Stimulated activated CD4-positive, alpha-beta T cell treated with anti-CD3 and anti-CD28 coated beads, Interleukin-1b, Interleukin-23, amount 100 ng/mL, for 24 hours (primary cell): ENCODE measurements at regions not wholly inside any gene's neighbourhood (a gene's known extent, or its start where the extent isn't known, plus 50 kb on each side); places are given as distances from the start of the nearest gene placed in this dataset.

Experiments used
- DNase-seq, 4 experiments: peaks; one replicate each; pipeline ENCODE4 v3.0.0-alpha.2; 2020; ENCODE audit warnings: low read depth in 4 of 4, low spot score in 1 of 4

DNA sequence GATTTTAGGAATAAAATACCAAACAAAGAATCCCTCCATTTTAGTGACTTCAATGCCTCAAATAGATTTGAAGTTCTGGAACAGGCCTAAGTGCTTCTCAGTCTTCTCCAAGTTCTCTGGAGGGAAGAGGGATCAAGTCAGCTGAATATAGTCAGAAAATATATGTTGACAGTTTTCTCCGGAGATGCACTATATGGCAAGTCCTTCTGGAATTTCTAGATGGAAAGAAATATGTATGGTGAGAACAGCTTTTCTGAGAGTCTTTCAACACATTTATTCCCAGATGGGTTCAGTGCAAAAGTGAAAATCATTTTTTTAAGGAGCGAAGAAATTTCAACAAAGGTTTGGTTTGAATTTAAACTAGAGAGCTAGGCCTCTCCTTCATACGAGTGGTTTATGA lies 317.4 kb upstream of the SLC30A5 start:
- DNase-seq: no peak

DNA sequence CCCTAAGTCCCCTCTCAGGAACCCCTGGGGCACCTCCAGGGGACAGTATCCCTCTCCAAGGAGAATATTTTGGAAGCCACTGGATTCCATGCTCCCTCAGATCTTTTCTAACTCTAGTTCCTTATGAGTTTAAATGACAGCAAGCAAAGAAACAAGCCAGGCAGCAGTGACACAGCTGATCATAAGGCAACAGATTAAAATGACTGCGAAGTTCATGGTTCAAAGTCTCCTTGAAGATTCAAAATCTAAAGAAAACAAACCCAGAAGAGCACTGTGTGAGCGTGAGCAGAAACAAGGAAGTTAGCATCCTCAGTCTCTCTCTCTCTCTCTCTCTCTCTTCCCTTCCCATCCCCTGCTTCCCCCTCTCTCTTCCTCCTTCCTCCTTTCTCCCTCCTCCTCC lies 316.7 kb upstream of the SLC30A5 start:
- DNase-seq: no peak

DNA sequence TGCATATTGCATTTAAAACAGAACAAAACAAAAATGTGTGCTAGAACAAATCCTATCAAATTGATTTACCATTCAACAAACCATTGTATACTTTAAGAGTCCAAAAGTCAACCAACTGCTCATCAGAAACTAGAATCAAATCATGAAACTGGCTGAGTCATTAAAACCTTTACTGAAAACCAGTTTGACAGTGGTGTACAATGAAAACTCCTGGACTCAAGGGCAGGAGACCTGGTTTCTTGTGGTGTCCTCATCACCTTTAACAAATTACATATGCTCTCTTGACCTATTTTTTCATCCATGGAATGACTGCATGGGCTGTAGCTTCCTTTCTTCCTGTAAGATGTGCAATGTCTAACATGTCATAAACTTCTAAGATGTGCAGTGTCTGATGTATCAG lies 315.3 kb upstream of the SLC30A5 start:
- no peak for DNase-seq

DNA sequence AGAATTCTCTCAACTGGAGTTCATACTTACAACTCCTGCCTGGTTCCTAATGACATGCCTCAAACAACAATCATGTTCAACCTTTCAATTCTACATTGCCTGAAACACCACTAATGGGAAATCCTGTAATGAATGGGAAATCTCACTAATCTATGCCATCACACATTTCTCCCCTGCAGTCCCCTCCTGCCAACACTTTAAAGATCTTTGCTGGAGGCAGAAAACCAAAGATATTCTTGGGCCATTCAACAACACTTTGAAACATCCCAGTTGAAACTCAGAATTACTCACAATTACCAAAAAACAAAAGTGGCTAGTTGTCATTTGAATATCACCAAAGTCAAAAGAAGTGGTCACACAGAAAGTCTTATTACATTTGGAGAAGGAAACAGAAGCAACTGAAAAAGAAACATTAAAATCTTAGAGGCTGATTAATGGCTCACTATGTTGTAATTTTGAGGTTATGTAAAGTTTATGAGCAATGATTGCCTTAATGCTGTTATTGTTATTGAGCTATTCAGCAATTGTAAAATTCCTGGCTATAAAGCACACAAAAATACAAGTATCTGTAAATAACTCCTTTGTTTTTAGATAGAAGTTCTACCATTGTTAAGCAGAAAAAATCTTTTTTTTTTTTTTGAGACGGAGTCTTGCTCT lies 313.4 kb upstream of the SLC30A5 start:
- DNase-seq: no peak

DNA sequence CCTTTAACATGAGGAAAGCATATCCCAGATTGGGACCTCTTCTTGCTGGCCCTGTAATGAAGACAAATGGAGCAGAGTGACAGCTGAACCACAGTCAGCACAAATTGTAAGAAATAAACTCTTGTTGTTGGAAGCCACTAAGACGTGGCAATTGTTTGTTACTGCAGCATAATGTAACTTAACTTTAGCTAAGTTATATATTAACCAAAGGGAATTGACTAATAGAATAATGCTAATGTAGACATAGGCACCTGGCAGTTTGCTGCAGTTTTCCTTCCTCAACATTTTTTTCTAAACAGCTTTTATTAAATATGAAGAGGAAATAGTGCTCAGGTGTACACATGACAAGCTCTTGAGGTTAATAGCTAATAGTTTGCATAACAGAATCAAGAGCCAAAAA lies 300.7 kb upstream of the SLC30A5 start:
- DNase-seq: no peak

DNA sequence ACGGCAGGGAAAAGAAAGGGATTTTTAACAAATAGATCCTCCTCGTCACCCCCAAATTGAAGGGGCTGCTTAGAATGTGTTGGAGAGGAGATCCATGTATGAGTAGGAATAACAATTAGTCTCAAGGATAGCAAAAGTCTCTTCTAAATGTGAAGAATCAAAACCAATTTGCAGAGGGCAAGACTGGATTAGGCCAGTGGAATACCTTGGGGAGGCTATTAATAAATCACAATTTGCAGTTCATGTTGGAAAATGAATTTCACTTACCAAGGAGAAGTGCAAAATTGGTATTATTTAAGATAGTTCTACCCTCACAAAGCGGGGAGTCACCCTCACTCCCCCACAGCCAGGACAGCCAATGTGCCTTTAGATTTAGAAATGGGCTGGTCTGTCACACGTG lies 299.8 kb upstream of the SLC30A5 start:
- DNase-seq: no peak

DNA sequence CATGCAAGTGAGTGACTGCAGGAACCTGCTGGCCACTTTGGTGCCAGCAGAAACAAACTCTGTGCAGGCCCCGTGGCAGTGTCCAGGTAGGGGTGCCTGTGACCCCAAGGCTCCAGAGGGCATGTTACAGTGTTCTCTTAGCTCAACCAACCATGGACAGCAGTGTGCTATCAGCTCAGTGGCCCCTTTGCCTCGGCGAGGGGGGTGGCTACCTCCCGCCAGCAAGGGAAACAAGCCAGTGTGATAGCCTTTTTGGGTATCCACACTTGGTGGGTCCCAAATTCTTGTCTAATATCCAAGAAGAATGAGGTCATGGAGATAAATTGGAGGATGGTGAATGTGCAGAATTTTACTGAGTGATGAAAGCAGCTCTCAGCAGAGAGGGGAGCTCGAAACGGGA lies 298.6 kb upstream of the SLC30A5 start:
- no peak for DNase-seq

DNA sequence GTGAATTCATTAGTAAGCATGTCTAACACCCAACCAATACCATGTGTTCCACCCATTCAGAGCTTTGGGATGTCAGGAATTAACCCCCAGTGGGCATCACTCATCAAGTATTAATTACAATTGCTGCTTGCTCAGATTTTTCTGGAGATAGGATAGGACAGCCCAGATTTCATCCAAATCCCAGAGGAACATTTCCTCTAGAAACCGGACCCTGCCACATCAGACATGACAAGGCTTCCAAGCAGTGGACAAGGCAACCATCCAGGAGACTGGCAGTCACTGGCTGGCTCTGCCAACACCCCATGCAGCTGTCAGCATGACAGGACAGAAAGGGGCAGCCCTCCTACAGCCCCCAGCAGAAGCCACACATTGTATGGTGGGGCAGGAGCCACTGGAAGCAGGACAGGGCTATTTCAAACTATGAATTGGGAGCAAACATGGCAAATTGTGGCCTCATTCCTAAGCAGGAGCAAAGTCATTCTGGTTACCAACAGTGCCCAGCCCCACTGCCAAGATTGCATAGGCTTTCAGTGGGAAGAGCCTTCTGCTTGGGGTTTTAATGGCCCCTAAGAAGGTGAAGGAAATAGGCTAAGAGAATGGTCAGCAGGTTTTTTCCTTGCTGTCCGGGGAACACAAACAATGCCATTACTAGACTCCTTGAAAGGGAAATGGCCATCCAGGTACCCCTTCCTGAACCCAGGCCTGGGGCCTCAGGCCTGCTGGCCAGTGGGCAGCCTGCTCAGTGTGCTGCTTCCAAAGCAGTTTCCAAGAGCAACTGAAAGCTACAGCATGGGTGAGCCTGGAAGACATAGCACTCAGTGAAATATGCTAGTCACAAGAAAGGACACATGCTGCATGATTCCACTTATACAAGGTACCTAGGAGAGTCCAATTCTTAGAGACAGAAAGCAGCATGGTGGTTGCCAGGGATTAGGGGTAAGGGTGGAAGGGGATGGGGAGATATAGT lies 294.7 kb upstream of the SLC30A5 start:
- no peak for DNase-seq

DNA sequence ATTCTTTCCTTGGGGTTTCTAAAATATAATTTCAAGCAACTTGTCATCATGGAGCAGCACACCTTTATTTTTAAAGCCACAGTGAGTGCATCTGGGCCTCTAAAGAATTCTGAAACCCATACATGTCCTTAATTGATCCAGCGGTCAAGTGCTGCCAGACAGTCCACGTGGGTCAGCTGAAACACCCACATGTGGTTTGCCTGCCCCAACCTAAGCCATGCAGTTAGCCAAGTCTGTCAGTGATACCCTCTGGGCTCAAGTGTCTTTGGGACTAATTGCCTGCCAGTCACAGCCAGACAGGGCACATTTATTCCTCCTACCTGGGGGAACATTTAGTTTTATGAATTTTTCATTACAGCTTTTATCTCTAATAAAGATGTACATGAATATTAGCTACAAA lies 291.4 kb upstream of the SLC30A5 start:
- DNase-seq: no peak

DNA sequence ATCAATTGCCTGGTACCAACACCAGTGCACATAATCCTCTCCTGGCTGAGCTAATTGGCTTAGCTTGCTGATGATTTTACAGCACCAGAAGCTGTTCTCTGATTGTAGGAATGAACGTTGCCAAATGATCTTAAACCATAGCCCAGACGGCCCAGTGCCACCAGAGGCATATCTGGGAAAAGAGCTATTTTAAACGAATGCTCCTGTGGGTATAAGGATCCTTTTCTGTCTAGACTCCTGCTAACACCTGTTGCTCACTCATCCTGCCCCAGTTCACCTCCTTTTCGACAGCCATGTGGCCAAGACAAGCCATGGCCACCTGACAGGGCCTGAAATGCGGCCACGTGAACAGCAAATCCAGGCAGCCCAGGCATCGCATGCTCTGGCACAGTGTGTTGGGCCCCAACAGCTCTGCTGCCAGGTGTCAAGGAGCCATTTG lies 289.9 kb upstream of the SLC30A5 start:
- DNase-seq: no peak

DNA sequence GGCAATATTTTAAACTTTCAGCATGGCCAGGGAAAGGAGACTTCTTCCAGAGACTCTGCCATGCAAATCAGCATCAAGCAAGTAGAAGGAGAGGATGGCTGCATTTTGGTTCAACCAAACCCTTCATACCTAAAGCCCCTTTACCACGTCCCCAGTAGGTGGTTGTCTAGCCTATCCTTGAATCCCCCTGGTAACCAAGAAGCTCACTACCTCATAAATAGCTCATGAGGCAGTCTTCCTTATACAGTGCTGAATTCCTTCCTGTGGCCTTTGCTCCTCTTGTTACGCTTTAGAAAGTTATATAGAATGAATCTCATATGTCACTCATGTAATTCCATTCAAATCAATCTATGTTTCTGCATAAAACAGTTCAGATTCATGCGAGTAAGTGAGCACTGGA lies 289.5 kb upstream of the SLC30A5 start:
- DNase-seq: no peak

DNA sequence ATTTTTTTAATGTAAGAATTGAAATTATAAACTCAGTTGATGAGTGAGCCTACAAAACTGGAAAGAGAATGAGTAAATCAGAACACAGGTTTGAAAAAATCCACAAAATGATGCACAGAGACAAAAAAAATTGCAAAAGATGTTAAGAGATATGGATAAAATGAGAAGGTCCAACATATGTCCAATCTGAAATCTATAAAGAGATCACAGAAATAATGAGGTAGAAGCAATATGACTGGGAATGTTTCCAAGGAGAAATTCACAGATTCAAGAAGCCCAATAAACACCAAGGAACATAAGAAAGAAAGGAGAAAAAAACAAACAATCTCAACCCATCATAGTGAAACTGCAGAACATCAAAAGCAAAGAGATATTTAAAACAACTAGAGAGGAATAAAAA lies 288.4 kb upstream of the SLC30A5 start:
- DNase-seq: no peak

DNA sequence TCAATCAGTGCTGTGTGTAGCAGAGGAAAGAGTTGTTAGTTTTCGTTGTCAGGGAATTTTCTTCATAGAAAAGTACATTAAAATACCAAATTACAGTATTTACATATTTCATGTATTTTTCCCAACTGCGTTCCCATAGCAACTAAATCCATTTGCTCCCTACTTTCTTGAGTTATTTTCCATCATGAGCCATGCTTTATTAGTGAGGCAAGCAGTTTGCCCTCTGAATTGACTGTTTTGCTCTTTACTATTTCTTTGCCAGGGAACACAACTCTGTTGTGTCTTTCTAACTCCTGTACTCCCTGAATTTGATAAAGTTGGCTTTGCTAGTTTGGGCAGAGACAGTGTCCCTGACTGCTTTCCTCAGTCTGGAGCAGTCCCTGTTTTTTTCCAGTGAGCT lies 276.2 kb upstream of the SLC30A5 start:
- no peak for DNase-seq

DNA sequence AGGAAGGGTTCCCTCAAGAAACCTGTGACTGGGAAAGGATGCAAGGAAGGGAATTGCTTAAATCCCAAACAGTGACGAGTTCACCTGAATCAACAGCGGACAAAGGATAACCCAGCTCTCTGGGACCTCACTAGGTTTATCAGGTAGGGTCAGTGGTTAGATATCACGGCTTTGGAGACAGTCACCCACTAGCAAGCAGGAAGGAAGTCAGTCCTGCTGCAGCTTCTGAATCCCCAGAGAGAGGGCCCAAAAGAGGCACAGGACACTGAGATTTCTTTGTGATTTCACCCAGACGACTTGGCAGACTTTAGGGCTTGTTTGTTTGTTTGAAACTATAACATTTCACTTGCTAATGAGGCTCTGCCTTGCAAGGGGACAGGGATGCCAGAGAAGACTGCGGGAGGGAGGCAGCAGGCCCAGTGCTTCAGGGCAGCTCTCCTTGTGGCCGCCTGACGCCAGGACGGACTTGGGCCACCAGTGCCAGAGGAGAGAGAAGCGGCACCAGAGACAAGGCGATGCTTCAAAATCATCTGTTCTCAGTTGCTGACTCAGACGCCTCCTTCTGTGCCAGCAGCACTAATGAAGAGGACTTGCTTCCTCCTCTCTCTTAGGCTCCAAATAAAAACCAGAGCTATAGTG lies 275.6 kb upstream of the SLC30A5 start:
- DNase-seq: no peak

DNA sequence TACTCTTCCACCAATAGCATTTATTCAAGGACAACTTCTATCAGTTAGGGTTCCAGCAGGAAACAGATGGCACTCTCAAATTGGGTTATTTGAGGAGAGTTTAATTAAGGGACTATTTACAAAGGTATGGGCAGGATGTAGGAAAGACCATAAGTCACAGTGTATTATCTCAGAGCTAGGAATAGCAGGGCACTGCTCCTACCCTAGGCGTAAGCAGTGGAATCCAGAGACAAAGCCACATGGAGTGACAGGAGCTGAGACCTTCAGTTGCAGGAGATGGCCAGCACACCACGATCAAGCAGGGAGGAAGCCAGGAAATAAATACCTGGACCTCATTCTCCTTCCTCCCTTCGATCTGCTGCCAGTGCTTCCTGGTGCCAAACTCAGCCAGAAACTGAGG lies 274.9 kb upstream of the SLC30A5 start:
- DNase-seq: no peak

DNA sequence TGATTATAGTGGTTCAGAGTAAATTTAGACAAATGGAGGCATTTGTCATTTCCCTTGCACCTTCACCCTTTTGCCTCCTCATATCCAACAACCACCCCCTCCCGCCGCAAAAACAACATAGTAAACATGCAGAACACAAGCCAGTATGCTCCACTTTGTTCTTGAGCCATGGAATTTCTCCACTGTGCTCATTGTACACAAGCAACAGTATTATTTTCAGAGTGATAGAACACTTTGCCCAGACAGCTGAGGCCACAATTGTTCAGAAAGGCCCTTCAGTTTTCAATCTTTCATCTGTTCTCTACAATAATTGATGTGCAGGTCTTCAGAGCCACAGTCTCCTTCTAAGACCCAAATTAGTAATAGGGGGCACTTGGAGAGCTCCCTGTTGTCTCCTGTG lies 272.8 kb upstream of the SLC30A5 start:
- no peak for DNase-seq

DNA sequence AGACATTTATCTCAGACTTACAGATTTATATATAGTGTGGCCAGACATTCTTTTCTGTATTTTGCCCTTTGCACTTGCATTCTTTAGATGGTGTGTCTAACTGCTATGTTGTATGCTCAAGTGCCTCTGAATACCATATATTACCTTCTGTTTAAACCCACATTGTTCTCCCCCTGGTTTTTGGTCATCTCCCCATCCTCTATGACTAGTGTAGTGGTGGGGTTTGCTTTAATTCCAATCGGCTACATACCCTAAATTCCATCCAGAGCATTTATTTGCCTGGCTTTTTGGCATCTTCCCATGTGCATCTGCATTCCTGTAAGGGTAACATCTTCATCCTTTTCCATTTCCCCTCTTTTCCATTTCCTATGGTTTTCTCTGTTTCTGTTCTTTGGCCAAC lies 271.0 kb upstream of the SLC30A5 start:
- DNase-seq: no peak

DNA sequence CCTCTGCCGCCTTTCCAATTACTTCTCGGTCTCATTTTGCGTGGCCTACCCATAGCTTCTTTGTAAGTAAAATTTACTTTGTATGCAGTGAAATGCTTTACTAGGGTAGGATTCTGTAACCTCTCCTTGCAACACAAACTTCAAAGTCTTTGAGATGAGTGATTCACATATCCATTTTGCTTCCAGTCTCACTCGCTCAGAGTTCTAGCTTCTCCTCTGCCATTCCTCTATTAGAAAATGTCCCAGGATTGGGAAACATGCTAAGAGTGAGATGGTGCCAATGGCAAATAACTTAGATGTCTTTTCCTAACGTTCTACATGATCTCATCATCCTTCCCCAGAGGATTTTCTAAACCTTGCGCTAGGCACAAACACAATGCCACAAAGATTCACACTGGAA lies 270.5 kb upstream of the SLC30A5 start:
- DNase-seq: no peak

DNA sequence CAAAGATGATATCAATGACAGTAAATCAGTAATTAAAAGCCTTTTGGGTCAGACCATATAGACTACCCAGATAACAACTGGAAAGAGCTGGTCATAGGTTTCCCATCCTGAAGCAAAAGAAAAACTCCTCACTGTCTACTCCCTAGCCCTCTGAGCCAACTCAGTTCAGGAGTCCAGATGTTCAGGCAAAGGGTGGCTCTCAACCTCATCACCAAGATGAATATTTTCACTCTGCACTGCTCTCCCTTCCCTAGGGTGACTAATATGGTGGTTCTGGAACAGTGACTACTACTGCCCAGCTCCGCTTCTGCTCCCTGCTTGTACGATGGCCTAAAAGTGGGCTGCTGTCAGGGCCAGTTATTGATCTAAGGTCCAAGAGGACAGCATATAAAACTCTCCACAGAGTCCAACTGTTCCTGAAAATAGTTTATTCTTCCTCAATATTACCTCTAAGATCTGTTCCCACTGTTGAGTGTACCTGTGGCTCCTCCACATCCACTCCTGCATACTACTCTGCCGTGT lies 263.4 kb upstream of the SLC30A5 start:
- DNase-seq: no peak

DNA sequence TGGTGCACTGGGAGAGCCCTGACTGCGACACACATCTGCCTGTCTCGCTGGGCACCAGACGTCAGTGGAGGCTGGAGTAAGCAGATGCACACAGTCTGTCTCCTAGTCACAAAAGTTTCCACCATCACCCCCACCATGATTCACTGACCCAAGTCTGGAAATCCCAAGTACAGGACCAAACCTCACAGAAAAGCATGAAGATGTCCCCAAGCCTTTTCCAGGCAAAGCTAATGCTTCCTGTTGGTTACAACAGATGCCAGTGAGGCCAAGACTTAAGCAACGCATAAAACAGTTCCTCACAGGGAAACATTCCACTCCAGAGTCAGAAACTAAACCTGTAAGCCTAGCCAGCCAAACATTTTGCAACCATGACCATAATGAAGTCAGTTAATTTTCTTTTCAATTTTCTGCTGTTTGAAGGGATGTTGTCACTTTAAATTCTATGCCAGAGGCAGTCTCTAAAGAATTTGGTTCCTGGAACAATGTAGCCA lies 259.3 kb upstream of the SLC30A5 start:
- no peak for DNase-seq

DNA sequence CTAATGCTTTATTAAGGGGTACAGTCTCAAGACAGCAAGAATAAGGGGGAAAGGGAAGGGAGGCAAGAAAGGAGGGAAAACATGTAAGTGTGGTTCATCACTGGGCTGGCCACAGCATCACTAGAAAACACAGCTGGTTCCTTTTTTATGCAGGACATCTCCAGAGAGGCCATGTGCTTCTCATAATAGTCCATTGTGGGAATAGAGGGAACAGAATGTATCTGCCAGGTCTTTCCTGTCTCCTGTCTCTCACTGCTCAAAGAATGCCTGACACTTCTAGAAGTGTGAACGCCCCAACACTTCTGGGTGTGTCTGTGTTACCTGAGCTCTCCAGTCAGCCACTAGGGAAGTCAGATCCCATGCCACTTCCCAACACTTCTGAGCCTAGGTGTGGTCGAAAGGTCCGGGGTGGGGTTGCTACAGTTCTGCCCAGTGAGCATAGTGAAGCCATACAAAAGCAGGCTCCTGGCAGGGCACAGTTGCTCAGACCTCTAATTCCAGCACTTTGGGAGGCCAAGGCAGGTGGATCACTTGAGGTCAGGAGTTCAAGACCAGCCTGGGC lies 255.6 kb upstream of the SLC30A5 start:
- DNase-seq: no peak
